Sigmoid colon (tissue), 4 donors: ENCODE measurements at regions not wholly inside any gene's neighbourhood (a gene's known extent, or its start where the extent isn't known, plus 50 kb on each side); places are given as distances from the start of the nearest gene placed in this dataset.
"Not testable (repeated sequence)": the region's sequence is repeated elsewhere in the genome, so short reads cannot be mapped to it uniquely, and the experiment has no call there.

Source experiments
- CTCF ChIP-seq, 4 experiments: fragments of 450-650 bp in 3 of 4; fragments of 200-600 bp in 1 of 4; IDR thresholded peaks; one replicate each; pipeline ENCODE4 v1.5.1; 2016 to 2019; ENCODE audit warnings: antibody characterized with exemption in 4 of 4, mild to moderate bottlenecking in 3 of 4, moderate library complexity in 2 of 4
- POLR2AphosphoS5 ChIP-seq, 4 donors: sonication (generic); formaldehyde crosslinking; IDR thresholded peaks; one replicate each; pipeline ENCODE4 v1.6.1; 2017; ENCODE audit warnings: antibody characterized with exemption in 4 of 4

DNA sequence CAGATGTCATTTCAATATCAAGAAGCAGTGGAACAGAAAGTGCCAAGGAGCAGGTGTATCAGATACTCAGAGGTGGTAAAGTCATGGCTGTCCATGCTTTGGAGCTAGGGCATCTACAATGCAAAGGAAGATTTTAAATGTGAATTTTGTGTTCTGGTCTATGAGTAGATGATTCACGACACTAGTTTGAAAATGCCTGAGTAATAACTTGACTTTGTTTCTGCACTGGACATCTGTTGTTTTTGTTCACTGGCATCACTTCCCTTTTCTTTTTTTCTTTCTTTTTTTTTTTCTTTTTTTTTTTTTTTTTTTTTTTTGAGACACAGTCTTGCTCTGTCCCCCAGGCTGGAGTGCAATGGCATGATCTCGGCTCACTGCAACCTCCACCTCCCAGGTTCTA lies 460.7 kb upstream of the PAPPA start:
- TF ChIP-seq POLR2AphosphoS5, CTCF (IDR thresholded peaks at IDR 0.05): not testable (repeated sequence)
